ENCODE measurements at regions not wholly inside any gene's neighbourhood (a gene's known extent, or its start where the extent isn't known, plus 50 kb on each side); places are given as distances from the start of the nearest gene placed in this dataset.

DNA sequence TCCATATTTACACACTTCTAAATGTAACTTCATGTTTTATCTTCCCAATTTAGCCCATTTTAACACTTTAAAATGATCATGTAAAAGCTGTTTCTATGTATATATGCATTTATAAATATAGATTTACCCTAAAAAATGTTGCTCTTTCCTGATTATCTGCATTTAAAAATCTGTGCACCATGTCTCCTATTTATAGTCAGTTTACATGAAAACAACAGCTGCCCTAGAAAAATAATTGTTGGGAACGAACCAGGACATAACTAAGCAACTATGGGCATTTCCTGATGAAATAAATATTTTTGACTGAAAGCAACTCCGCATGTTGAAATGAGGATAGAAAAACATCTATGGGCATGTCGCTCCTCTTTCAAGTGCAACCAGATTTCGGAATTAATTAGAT, 1368.2 kb downstream of the FAM181B start (continued):
- TF ChIP-seq, protein P1, sequence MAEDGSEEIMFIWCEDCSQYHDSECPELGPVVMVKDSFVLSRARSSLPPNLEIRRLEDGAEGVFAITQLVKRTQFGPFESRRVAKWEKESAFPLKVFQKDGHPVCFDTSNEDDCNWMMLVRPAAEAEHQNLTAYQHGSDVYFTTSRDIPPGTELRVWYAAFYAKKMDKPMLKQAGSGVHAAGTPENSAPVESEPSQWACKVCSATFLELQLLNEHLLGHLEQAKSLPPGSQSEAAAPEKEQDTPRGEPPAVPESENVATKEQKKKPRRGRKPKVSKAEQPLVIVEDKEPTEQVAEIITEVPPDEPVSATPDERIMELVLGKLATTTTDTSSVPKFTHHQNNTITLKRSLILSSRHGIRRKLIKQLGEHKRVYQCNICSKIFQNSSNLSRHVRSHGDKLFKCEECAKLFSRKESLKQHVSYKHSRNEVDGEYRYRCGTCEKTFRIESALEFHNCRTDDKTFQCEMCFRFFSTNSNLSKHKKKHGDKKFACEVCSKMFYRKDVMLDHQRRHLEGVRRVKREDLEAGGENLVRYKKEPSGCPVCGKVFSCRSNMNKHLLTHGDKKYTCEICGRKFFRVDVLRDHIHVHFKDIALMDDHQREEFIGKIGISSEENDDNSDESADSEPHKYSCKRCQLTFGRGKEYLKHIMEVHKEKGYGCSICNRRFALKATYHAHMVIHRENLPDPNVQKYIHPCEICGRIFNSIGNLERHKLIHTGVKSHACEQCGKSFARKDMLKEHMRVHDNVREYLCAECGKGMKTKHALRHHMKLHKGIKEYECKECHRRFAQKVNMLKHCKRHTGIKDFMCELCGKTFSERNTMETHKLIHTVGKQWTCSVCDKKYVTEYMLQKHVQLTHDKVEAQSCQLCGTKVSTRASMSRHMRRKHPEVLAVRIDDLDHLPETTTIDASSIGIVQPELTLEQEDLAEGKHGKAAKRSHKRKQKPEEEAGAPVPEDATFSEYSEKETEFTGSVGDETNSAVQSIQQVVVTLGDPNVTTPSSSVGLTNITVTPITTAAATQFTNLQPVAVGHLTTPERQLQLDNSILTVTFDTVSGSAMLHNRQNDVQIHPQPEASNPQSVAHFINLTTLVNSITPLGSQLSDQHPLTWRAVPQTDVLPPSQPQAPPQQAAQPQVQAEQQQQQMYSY (CRISPR knock-in tag; IDR thresholded peaks at IDR 0.05): no peak
- TF ChIP-seq RB1 (IDR thresholded peaks at IDR 0.05; ENCODE audit: borderline replicate concordance) (no peak), SP1 (IDR thresholded peaks at IDR 0.05; ENCODE audit: low read depth, low read length) (no peak), STAT3 (IDR thresholded peaks at IDR 0.05; ENCODE audit: low read depth, low read length) (no peak), PAX8 (IDR thresholded peaks at IDR 0.05) (no peak), POLR2A (IDR thresholded peaks at IDR 0.05; ENCODE audit: low read depth, low read length) (no peak), GATAD2B (conservative IDR thresholded peaks at IDR 0.05; ENCODE audit: low read depth) (no peak)

DNA sequence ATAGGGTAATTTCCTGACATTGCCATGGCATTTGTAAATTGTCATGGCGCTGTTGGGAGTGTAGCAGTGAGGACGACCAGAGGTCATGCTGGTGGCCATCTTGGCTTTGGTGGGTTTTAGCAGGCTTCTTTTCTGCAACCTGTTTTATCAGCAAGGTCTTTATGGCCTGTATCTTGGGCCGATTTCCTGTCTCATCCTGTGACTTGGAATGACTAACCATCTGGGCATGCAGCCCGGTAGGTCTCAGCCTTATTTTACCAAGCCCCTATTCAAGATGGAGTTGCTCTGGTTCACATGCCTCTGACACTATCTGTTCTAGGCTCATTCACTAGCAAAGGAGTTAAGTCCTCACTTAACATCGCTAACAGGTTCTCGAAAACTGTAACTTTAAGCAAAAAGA, 1374.2 kb downstream of the FAM181B start:
- intact Hi-C loops (cut with micrococcal nuclease; ENCODE audit: unreplicated experiment): no loop called here
- no peak for FAIRE-seq
- ChIA-PET SMC1A (ENCODE audit: uncharacterized antibody, unreplicated experiment) (no interaction called here), POLR2A (no interaction called here), CTCF (no interaction called here), RAD21 (ENCODE audit: unreplicated experiment) (no interaction called here)
- 31% methylated on average over 6 of the region's 6 CpGs for WGBS (ENCODE audit: insufficient coverage, insufficient replicate concordance, low lambda C conversion rate, missing lambda C conversion rate)
- Histone ChIP-seq H4K20me1 (ENCODE audit: control insufficient read depth, insufficient read depth) (no peaks in the 10 kb centered on the region), H3K36me3 (ENCODE audit: control insufficient read depth in 2 of 2, insufficient read depth in 2 of 2, low read length in 1 of 2) (no peaks in the 10 kb centered on the region), H3K9ac (ENCODE audit: control insufficient read depth, insufficient read depth, low read length) (no peak overlapping the region), H3K4me1 (ENCODE audit: control insufficient read depth, insufficient read depth, low read length) (no peaks in the 10 kb centered on the region), H3K27me3 (replicated peaks in 1 of 2; ENCODE audit: control insufficient read depth in 2 of 2, insufficient read depth in 2 of 2, low read length in 1 of 2) (no peaks in the 10 kb centered on the region), H3K9me3 (replicated peaks; ENCODE audit: control insufficient read depth, insufficient read depth, low read length) (no peaks in the 10 kb centered on the region), H3K4me2 (ENCODE audit: control insufficient read depth, insufficient read depth) (no peak overlapping the region), H2AFZ (ENCODE audit: control insufficient read depth, low read depth, low read length) (no peak overlapping the region), H3K4me3 (no peak overlapping the region), H3K79me2 (ENCODE audit: control insufficient read depth, insufficient read depth, low read length) (no peaks in the 10 kb centered on the region), H3K27ac (ENCODE audit: control insufficient read depth, insufficient read depth) (no peak overlapping the region)
- DNase-seq (ENCODE audit: low read depth, low spot score): no peak
- no peak for ATAC-seq
- in situ Hi-C loops (cut with MboI): no loop called here
- no TSS peak for BruUV-seq (replicated peaks)
- TF ChIP-seq CHD4 (IDR thresholded peaks at IDR 0.05) (no peak), IRF5 (IDR thresholded peaks at IDR 0.05; ENCODE audit: borderline replicate concordance) (no peak), RELB (IDR thresholded peaks at IDR 0.05; ENCODE audit: low read depth) (no peak)
- TF ChIP-seq, protein P2, sequence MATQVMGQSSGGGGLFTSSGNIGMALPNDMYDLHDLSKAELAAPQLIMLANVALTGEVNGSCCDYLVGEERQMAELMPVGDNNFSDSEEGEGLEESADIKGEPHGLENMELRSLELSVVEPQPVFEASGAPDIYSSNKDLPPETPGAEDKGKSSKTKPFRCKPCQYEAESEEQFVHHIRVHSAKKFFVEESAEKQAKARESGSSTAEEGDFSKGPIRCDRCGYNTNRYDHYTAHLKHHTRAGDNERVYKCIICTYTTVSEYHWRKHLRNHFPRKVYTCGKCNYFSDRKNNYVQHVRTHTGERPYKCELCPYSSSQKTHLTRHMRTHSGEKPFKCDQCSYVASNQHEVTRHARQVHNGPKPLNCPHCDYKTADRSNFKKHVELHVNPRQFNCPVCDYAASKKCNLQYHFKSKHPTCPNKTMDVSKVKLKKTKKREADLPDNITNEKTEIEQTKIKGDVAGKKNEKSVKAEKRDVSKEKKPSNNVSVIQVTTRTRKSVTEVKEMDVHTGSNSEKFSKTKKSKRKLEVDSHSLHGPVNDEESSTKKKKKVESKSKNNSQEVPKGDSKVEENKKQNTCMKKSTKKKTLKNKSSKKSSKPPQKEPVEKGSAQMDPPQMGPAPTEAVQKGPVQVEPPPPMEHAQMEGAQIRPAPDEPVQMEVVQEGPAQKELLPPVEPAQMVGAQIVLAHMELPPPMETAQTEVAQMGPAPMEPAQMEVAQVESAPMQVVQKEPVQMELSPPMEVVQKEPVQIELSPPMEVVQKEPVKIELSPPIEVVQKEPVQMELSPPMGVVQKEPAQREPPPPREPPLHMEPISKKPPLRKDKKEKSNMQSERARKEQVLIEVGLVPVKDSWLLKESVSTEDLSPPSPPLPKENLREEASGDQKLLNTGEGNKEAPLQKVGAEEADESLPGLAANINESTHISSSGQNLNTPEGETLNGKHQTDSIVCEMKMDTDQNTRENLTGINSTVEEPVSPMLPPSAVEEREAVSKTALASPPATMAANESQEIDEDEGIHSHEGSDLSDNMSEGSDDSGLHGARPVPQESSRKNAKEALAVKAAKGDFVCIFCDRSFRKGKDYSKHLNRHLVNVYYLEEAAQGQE (IDR thresholded peaks at IDR 0.05; ENCODE audit: low read depth, low read length): no peak
